HL-60 (cell line): ENCODE measurements at regions not wholly inside any gene's neighbourhood (a gene's known extent, or its start where the extent isn't known, plus 50 kb on each side); places are given as distances from the start of the nearest gene placed in this dataset.

ENCODE experiments used
- GABPA ChIP-seq: IDR thresholded peaks from 2 replicates; pipeline ENCODE4 v1.6.1; 2012; ENCODE audit warnings: low read depth
- POLR2AphosphoS5 ChIP-seq: IDR thresholded peaks from 2 replicates; pipeline ENCODE4 v1.6.1; 2012; ENCODE audit warnings: low read depth
- SPI1 ChIP-seq: IDR thresholded peaks from 2 replicates; pipeline ENCODE4 v1.6.1; 2012; ENCODE audit warnings: low read depth, mild to moderate bottlenecking, borderline replicate concordance
- TF ChIP-seq, protein P1 (sequence below): IDR thresholded peaks from one replicate; pipeline ENCODE4 v1.5.1; 2011; ENCODE audit warnings: low read length, control low read depth, inconsistent platforms; ENCODE audit not compliant: insufficient read depth
- TF ChIP-seq, protein P2 (sequence below): IDR thresholded peaks from 2 replicates; pipeline ENCODE4 v1.6.1; 2012; ENCODE audit warnings: low read depth; ENCODE audit not compliant: insufficient replicate concordance

- TF ChIP-seq POLR2AphosphoS5, result no peak
- TF ChIP-seq, protein P1, sequence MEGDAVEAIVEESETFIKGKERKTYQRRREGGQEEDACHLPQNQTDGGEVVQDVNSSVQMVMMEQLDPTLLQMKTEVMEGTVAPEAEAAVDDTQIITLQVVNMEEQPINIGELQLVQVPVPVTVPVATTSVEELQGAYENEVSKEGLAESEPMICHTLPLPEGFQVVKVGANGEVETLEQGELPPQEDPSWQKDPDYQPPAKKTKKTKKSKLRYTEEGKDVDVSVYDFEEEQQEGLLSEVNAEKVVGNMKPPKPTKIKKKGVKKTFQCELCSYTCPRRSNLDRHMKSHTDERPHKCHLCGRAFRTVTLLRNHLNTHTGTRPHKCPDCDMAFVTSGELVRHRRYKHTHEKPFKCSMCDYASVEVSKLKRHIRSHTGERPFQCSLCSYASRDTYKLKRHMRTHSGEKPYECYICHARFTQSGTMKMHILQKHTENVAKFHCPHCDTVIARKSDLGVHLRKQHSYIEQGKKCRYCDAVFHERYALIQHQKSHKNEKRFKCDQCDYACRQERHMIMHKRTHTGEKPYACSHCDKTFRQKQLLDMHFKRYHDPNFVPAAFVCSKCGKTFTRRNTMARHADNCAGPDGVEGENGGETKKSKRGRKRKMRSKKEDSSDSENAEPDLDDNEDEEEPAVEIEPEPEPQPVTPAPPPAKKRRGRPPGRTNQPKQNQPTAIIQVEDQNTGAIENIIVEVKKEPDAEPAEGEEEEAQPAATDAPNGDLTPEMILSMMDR, result no peak
- TF ChIP-seq GABPA, result no peak
- TF ChIP-seq, protein P2, sequence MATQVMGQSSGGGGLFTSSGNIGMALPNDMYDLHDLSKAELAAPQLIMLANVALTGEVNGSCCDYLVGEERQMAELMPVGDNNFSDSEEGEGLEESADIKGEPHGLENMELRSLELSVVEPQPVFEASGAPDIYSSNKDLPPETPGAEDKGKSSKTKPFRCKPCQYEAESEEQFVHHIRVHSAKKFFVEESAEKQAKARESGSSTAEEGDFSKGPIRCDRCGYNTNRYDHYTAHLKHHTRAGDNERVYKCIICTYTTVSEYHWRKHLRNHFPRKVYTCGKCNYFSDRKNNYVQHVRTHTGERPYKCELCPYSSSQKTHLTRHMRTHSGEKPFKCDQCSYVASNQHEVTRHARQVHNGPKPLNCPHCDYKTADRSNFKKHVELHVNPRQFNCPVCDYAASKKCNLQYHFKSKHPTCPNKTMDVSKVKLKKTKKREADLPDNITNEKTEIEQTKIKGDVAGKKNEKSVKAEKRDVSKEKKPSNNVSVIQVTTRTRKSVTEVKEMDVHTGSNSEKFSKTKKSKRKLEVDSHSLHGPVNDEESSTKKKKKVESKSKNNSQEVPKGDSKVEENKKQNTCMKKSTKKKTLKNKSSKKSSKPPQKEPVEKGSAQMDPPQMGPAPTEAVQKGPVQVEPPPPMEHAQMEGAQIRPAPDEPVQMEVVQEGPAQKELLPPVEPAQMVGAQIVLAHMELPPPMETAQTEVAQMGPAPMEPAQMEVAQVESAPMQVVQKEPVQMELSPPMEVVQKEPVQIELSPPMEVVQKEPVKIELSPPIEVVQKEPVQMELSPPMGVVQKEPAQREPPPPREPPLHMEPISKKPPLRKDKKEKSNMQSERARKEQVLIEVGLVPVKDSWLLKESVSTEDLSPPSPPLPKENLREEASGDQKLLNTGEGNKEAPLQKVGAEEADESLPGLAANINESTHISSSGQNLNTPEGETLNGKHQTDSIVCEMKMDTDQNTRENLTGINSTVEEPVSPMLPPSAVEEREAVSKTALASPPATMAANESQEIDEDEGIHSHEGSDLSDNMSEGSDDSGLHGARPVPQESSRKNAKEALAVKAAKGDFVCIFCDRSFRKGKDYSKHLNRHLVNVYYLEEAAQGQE, result no peak
- TF ChIP-seq SPI1, result no peak
Observed at GRCh38 chr10:2387261-2387660, 649.9 kb upstream of the ADARB2 start.
